ENCODE measurements at regions not wholly inside any gene's neighbourhood (a gene's known extent, or its start where the extent isn't known, plus 50 kb on each side); places are given as distances from the start of the nearest gene placed in this dataset.

GRCh38 chr3:168612671-168613070, 516.9 kb upstream of the GOLIM4 start:
- Histone ChIP-seq H3K27ac (ENCODE audit: low read length) (no peak overlapping the region), H3K36me3 (ENCODE audit: control insufficient read depth, low read depth, low read length) (no peaks in the 10 kb centered on the region), H3K4me3 (ENCODE audit: low read length) (no peak overlapping the region), H3K9me3 (ENCODE audit: control insufficient read depth, low read depth, low read length) (no peaks in the 10 kb centered on the region), H3K27me3 (ENCODE audit: control insufficient read depth, insufficient read depth, low read length) (no peaks in the 10 kb centered on the region), H3K4me1 (ENCODE audit: control insufficient read depth, low read depth, low read length) (peaks cover 50% of the 10 kb centered on the region), H3K9ac (ENCODE audit: low read length) (no peak overlapping the region)

- Histone ChIP-seq H3K4me1 (ENCODE audit: control insufficient read depth, low read depth, low read length) (peaks cover 42% of the 10 kb centered on the region), H3K27ac (ENCODE audit: low read length) (no peak overlapping the region), H3K36me3 (ENCODE audit: control insufficient read depth, low read depth, low read length) (no peaks in the 10 kb centered on the region), H3K9me3 (ENCODE audit: control insufficient read depth, low read depth, low read length) (no peaks in the 10 kb centered on the region), H3K27me3 (ENCODE audit: control insufficient read depth, insufficient read depth, low read length) (no peaks in the 10 kb centered on the region), H3K9ac (ENCODE audit: low read length) (no peak overlapping the region), H3K4me3 (ENCODE audit: low read length) (no peak overlapping the region)
Measured at GRCh38 chr3:168611826-168612225, 516.1 kb upstream of the GOLIM4 start.

- no peaks in the 10 kb centered on the region for H3K27me3 ChIP-seq (ENCODE audit: control insufficient read depth, insufficient read depth, low read length)
- no peak overlapping the region for H3K9ac ChIP-seq (ENCODE audit: low read length)
- H3K36me3 ChIP-seq (ENCODE audit: control insufficient read depth, low read depth, low read length): no peaks in the 10 kb centered on the region
- H3K9me3 ChIP-seq (ENCODE audit: control insufficient read depth, low read depth, low read length): no peaks in the 10 kb centered on the region
- no peak overlapping the region for H3K27ac ChIP-seq (ENCODE audit: low read length)
- H3K4me3 ChIP-seq (ENCODE audit: low read length): no peak overlapping the region
- H3K4me1 ChIP-seq (ENCODE audit: control insufficient read depth, low read depth, low read length): peaks cover 13% of the 10 kb centered on the region
Measured at GRCh38 chr3:168608926-168609325, 513.2 kb upstream of the GOLIM4 start.

- no peak overlapping the region for H3K9ac ChIP-seq (ENCODE audit: low read length)
- H3K4me3 ChIP-seq (ENCODE audit: low read length): no peak overlapping the region
- no peaks in the 10 kb centered on the region for H3K27me3 ChIP-seq (ENCODE audit: control insufficient read depth, insufficient read depth, low read length)
- H3K4me1 ChIP-seq (ENCODE audit: control insufficient read depth, low read depth, low read length): peaks cover 7% of the 10 kb centered on the region
- no peak overlapping the region for H3K27ac ChIP-seq (ENCODE audit: low read length)
- no peaks in the 10 kb centered on the region for H3K36me3 ChIP-seq (ENCODE audit: control insufficient read depth, low read depth, low read length)
- H3K9me3 ChIP-seq (ENCODE audit: control insufficient read depth, low read depth, low read length): no peaks in the 10 kb centered on the region
Measured at GRCh38 chr3:168604767-168605166, 509.0 kb upstream of the GOLIM4 start.

GRCh38 chr3:168598250-168598649, 502.5 kb upstream of the GOLIM4 start:
- no peaks in the 10 kb centered on the region for H3K36me3 ChIP-seq (ENCODE audit: control insufficient read depth, low read depth, low read length)
- no peaks in the 10 kb centered on the region for H3K9me3 ChIP-seq (ENCODE audit: control insufficient read depth, low read depth, low read length)
- no peak overlapping the region for H3K27ac ChIP-seq (ENCODE audit: low read length)
- H3K4me3 ChIP-seq (ENCODE audit: low read length): no peak overlapping the region
- no peaks in the 10 kb centered on the region for H3K27me3 ChIP-seq (ENCODE audit: control insufficient read depth, insufficient read depth, low read length)
- no peaks in the 10 kb centered on the region for H3K4me1 ChIP-seq (ENCODE audit: control insufficient read depth, low read depth, low read length)
- no peak overlapping the region for H3K9ac ChIP-seq (ENCODE audit: low read length)

GRCh38 chr3:168596175-168596823, 500.6 kb upstream of the GOLIM4 start:
- no peak overlapping the region for H3K9ac ChIP-seq (ENCODE audit: low read length)
- H3K36me3 ChIP-seq (ENCODE audit: control insufficient read depth, low read depth, low read length): no peaks in the 10 kb centered on the region
- H3K27me3 ChIP-seq (ENCODE audit: control insufficient read depth, insufficient read depth, low read length): no peaks in the 10 kb centered on the region
- H3K9me3 ChIP-seq (ENCODE audit: control insufficient read depth, low read depth, low read length): no peaks in the 10 kb centered on the region
- no peak overlapping the region for H3K27ac ChIP-seq (ENCODE audit: low read length)
- no peak overlapping the region for H3K4me3 ChIP-seq (ENCODE audit: low read length)
- H3K4me1 ChIP-seq (ENCODE audit: control insufficient read depth, low read depth, low read length): no peaks in the 10 kb centered on the region

- Histone ChIP-seq H3K27ac (ENCODE audit: low read length) (no peak overlapping the region), H3K9me3 (ENCODE audit: control insufficient read depth, low read depth, low read length) (no peaks in the 10 kb centered on the region), H3K4me3 (ENCODE audit: low read length) (no peak overlapping the region), H3K36me3 (ENCODE audit: control insufficient read depth, low read depth, low read length) (no peaks in the 10 kb centered on the region), H3K27me3 (ENCODE audit: control insufficient read depth, insufficient read depth, low read length) (no peaks in the 10 kb centered on the region), H3K4me1 (ENCODE audit: control insufficient read depth, low read depth, low read length) (no peaks in the 10 kb centered on the region), H3K9ac (ENCODE audit: low read length) (no peak overlapping the region)
Measured at GRCh38 chr3:168591587-168591986, 495.9 kb upstream of the GOLIM4 start.

- no peak overlapping the region for H3K27ac ChIP-seq (ENCODE audit: low read length)
- H3K4me3 ChIP-seq (ENCODE audit: low read length): no peak overlapping the region
- H3K9ac ChIP-seq (ENCODE audit: low read length): no peak overlapping the region
- H3K4me1 ChIP-seq (ENCODE audit: control insufficient read depth, low read depth, low read length): no peaks in the 10 kb centered on the region
- no peaks in the 10 kb centered on the region for H3K27me3 ChIP-seq (ENCODE audit: control insufficient read depth, insufficient read depth, low read length)
- H3K36me3 ChIP-seq (ENCODE audit: control insufficient read depth, low read depth, low read length): no peaks in the 10 kb centered on the region
- no peaks in the 10 kb centered on the region for H3K9me3 ChIP-seq (ENCODE audit: control insufficient read depth, low read depth, low read length)
Measured at GRCh38 chr3:168589376-168589775, 493.7 kb upstream of the GOLIM4 start.

GRCh38 chr3:168585544-168585943, 489.8 kb upstream of the GOLIM4 start:
- no peak overlapping the region for H3K9ac ChIP-seq (ENCODE audit: low read length)
- no peaks in the 10 kb centered on the region for H3K9me3 ChIP-seq (ENCODE audit: control insufficient read depth, low read depth, low read length)
- no peaks in the 10 kb centered on the region for H3K27me3 ChIP-seq (ENCODE audit: control insufficient read depth, insufficient read depth, low read length)
- H3K36me3 ChIP-seq (ENCODE audit: control insufficient read depth, low read depth, low read length): no peaks in the 10 kb centered on the region
- H3K4me1 ChIP-seq (ENCODE audit: control insufficient read depth, low read depth, low read length): peaks cover 24% of the 10 kb centered on the region
- H3K27ac ChIP-seq (ENCODE audit: low read length): no peak overlapping the region
- no peak overlapping the region for H3K4me3 ChIP-seq (ENCODE audit: low read length)

GRCh38 chr3:168583977-168584376, 488.3 kb upstream of the GOLIM4 start:
- no peak overlapping the region for H3K27ac ChIP-seq (ENCODE audit: low read length)
- no peaks in the 10 kb centered on the region for H3K36me3 ChIP-seq (ENCODE audit: control insufficient read depth, low read depth, low read length)
- H3K4me3 ChIP-seq (ENCODE audit: low read length): no peak overlapping the region
- H3K4me1 ChIP-seq (ENCODE audit: control insufficient read depth, low read depth, low read length): peaks cover 24% of the 10 kb centered on the region
- no peak overlapping the region for H3K9ac ChIP-seq (ENCODE audit: low read length)
- H3K27me3 ChIP-seq (ENCODE audit: control insufficient read depth, insufficient read depth, low read length): no peaks in the 10 kb centered on the region
- no peaks in the 10 kb centered on the region for H3K9me3 ChIP-seq (ENCODE audit: control insufficient read depth, low read depth, low read length)

GRCh38 chr3:168582503-168582902, 486.8 kb upstream of the GOLIM4 start:
- H3K4me3 ChIP-seq (ENCODE audit: low read length): no peak overlapping the region
- no peaks in the 10 kb centered on the region for H3K27me3 ChIP-seq (ENCODE audit: control insufficient read depth, insufficient read depth, low read length)
- H3K27ac ChIP-seq (ENCODE audit: low read length): no peak overlapping the region
- peaks cover 24% of the 10 kb centered on the region for H3K4me1 ChIP-seq (ENCODE audit: control insufficient read depth, low read depth, low read length)
- H3K9ac ChIP-seq (ENCODE audit: low read length): no peak overlapping the region
- no peaks in the 10 kb centered on the region for H3K9me3 ChIP-seq (ENCODE audit: control insufficient read depth, low read depth, low read length)
- H3K36me3 ChIP-seq (ENCODE audit: control insufficient read depth, low read depth, low read length): no peaks in the 10 kb centered on the region

- H3K27me3 ChIP-seq (ENCODE audit: control insufficient read depth, insufficient read depth, low read length): no peaks in the 10 kb centered on the region
- H3K4me1 ChIP-seq (ENCODE audit: control insufficient read depth, low read depth, low read length): peaks cover 24% of the 10 kb centered on the region
- no peaks in the 10 kb centered on the region for H3K36me3 ChIP-seq (ENCODE audit: control insufficient read depth, low read depth, low read length)
- H3K9me3 ChIP-seq (ENCODE audit: control insufficient read depth, low read depth, low read length): no peaks in the 10 kb centered on the region
- no peak overlapping the region for H3K9ac ChIP-seq (ENCODE audit: low read length)
- no peak overlapping the region for H3K4me3 ChIP-seq (ENCODE audit: low read length)
- H3K27ac ChIP-seq (ENCODE audit: low read length): no peak overlapping the region
Measured at GRCh38 chr3:168581771-168582225, 486.1 kb upstream of the GOLIM4 start.

Data from iPS-18a (cell line).